ENCODE measurements at regions not wholly inside any gene's neighbourhood (a gene's known extent, or its start where the extent isn't known, plus 50 kb on each side); places are given as distances from the start of the nearest gene placed in this dataset.

GRCh38 chr2:7988440-7988839 lies 693.4 kb upstream of the ID2 start:
- no peak for DNase-seq

- no peak for DNase-seq
These were observed 692.0 kb upstream of the ID2 start for GRCh38 chr2:7989823-7990222.

- DNase-seq = no peak
These were observed 688.9 kb upstream of the ID2 start for GRCh38 chr2:7992612-7993602.

- no peak for DNase-seq
These were observed 687.4 kb upstream of the ID2 start for GRCh38 chr2:7994397-7994951.

- DNase-seq = no peak
These were observed 684.6 kb upstream of the ID2 start for GRCh38 chr2:7997279-7997678.

- DNase-seq = no peak
These were observed 682.0 kb upstream of the ID2 start for GRCh38 chr2:7999683-8000476.

GRCh38 chr2:8000870-8001269 lies 681.0 kb upstream of the ID2 start:
- no peak for DNase-seq

- DNase-seq = no peak
These were observed 679.0 kb upstream of the ID2 start for GRCh38 chr2:8002765-8003393.

- no peak for DNase-seq
These were observed 678.3 kb upstream of the ID2 start for GRCh38 chr2:8003462-8004075.

GRCh38 chr2:8004250-8004681 lies 677.6 kb upstream of the ID2 start:
- DNase-seq = no peak

- DNase-seq = no peak
These were observed 675.7 kb upstream of the ID2 start for GRCh38 chr2:8006181-8006580.

GRCh38 chr2:8006626-8007025 lies 675.2 kb upstream of the ID2 start:
- no peak for DNase-seq

- no peak for DNase-seq
These were observed 672.8 kb upstream of the ID2 start for GRCh38 chr2:8009010-8009597.

GRCh38 chr2:8015848-8016600 lies 665.8 kb upstream of the ID2 start:
- DNase-seq = no peak

- no peak for DNase-seq
These were observed 665.2 kb upstream of the ID2 start for GRCh38 chr2:8016688-8017087.

- no peak for DNase-seq
These were observed 662.9 kb upstream of the ID2 start for GRCh38 chr2:8018956-8019355.

- DNase-seq = no peak
These were observed 661.9 kb upstream of the ID2 start for GRCh38 chr2:8019934-8020333.

GRCh38 chr2:8021921-8022320 lies 659.9 kb upstream of the ID2 start:
- no peak for DNase-seq

- DNase-seq = no peak
These were observed 658.8 kb upstream of the ID2 start for GRCh38 chr2:8022908-8023640.

- no peak for DNase-seq
These were observed 657.4 kb upstream of the ID2 start for GRCh38 chr2:8024506-8024905.

- DNase-seq = no peak
These were observed 655.5 kb upstream of the ID2 start for GRCh38 chr2:8026381-8026780.

Data from activated CD4-positive, alpha-beta T cell treated with anti-CD3 and anti-CD28 coated beads, Interleukin-2, amount 50 U/mL, for 16 hours (primary cell).